GM19324 (cell line): ENCODE measurements at regions not wholly inside any gene's neighbourhood (a gene's known extent, or its start where the extent isn't known, plus 50 kb on each side); places are given as distances from the start of the nearest gene placed in this dataset.

Source experiments
- ATAC-seq: cut with Tn5 transposase; IDR thresholded peaks from one replicate; pipeline ENCODE4 v1.9.1; 2021; ENCODE audit warnings: mild to moderate bottlenecking, moderate library complexity; ENCODE audit not compliant: unreplicated experiment, low FRiP score

GRCh38 chrX:76228499-76228898 is 55.6 kb downstream of the PBDC1 start:
- ATAC-seq: no peak

GRCh38 chrX:76248901-76249300 is 76.0 kb downstream of the PBDC1 start:
- ATAC-seq: no peak

GRCh38 chrX:76253432-76253831 is 80.6 kb downstream of the PBDC1 start:
- ATAC-seq: peak; percentile 60

GRCh38 chrX:76279007-76279406 is 106.1 kb downstream of the PBDC1 start:
- peak; percentile 66 for ATAC-seq
